ENCODE measurements at regions not wholly inside any gene's neighbourhood (a gene's known extent, or its start where the extent isn't known, plus 50 kb on each side); places are given as distances from the start of the nearest gene placed in this dataset.

DNA sequence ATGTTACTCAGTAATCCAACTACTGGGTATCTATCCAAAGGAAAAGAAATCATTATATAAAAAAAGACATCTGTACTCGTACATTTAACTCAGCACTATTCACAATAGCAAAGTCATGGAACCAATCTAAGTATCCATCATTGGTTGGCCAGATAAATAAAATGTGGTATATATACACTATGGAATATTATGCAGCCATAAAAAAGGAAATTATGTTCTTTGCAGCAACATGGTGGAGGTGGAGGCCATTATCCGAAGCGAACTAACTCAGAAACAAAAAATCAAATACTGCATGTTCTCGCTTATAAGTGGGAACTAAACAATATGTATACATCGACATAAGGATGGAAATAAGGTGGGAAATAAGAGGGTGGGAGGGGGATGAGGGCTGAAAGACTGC, 56.2 kb upstream of the ANTXRL start:
- intact Hi-C loops (cut with DNase I; ENCODE audit: low total_unique reads) = no loop called here
- TF ChIP-seq POLR2A (IDR thresholded peaks at IDR 0.05) (no peak), CTCF (IDR thresholded peaks at IDR 0.05 in 8 of 11, conservative IDR thresholded peaks at IDR 0.05 in 3 of 11) (no peak), POLR2AphosphoS5 (IDR thresholded peaks at IDR 0.05) (no peak)
- Histone ChIP-seq H3K4me3 (no peak overlapping the region), H3K36me3 (peaks cover 0 to 30% (median 0%) of the 10 kb centered on the region in 6 donors), H3K27ac (no peak overlapping the region), H3K27me3 (replicated peaks in 1 of 7) (no peaks in the 10 kb centered on the region), H3K4me1 (peaks cover 0 to 21% (median 4%) of the 10 kb centered on the region in 6 donors), H3K9me3 (peaks cover 0 to 19% (median 15%) of the 10 kb centered on the region in 8 donors)
- 93 to 99% (median 96%) methylated on average over 5 of the region's 5 CpGs for WGBS, 5 donors
- no peak for DNase-seq

DNA sequence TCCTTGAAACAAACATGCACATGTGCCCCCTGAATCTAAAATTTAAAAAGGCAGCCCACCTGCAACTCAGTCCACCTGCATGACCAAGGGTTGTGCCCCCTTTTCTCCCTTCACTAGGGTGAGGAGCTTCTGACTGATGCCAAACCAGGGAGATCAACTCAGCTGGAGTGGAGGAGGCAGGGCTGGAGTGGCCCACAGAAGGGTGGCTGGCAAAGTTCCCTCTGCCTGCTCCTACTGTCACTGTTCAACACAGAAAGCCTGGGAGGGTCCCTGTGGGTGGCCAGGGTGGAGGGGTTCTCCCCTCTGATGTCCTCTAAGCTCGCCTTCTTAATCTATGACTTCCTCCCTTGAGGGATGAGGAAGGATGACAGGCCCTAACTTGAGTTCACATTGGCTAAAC, 55.7 kb upstream of the ANTXRL start:
- no peak for TF ChIP-seq CTCF (IDR thresholded peaks at IDR 0.05 in 8 of 11, conservative IDR thresholded peaks at IDR 0.05 in 3 of 11)
- no peak for TF ChIP-seq POLR2A (IDR thresholded peaks at IDR 0.05)
- TF ChIP-seq POLR2AphosphoS5 (IDR thresholded peaks at IDR 0.05) = no peak
- H3K9me3 ChIP-seq = peaks cover 0 to 19% (median 15%) of the 10 kb centered on the region in 8 donors
- peak; percentile 42 for DNase-seq
- no peak overlapping the region for H3K4me3 ChIP-seq
- peaks cover 0 to 30% (median 0%) of the 10 kb centered on the region in 6 donors for H3K36me3 ChIP-seq
- intact Hi-C loops (cut with DNase I; ENCODE audit: low total_unique reads) = no loop called here
- H3K27me3 ChIP-seq (replicated peaks in 1 of 7) = no peaks in the 10 kb centered on the region
- WGBS, 5 donors = 37 to 60% (median 45%) methylated on average over 1 of the region's 1 CpG
- peaks cover 0 to 21% (median 4%) of the 10 kb centered on the region in 6 donors for H3K4me1 ChIP-seq
- H3K27ac ChIP-seq = no peak overlapping the region

DNA sequence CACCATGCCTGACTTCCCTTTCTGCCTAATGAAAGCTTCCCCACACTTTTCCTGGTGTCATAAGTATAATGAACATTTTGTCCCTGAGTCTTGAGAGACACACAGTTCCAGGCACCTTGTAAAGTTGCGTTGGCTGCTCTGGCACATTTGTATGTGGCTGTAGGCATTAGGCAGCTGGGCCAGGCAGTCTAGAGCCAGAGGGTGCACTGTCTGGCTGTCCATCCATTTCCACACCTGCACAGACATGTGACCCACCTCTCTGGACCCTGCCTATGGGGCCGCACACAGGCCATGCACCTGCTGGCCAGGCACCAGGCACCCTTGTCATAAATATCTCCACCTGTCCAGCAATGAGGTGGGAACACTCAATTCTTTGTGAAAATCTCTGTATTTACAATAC, 54.7 kb upstream of the ANTXRL start:
- no peak for DNase-seq

DNA sequence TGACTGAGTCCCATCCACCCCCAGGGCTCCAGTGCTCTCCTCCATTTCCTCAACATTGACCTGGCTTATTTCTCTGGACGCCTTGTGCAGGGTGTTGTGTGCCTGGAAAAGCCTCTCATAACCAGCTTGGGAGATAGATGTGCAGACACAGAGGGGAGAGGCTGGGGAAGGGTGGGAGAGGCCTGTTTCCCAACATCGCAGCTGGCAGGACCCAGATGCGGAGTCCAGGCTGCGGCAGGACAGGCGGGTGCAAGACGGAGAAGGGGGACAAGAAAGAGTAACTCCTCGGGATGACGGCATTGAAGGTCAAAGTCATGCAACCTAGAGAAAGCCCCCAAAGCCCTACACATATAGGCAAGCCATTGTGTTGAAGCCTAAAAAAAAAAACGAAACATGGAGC, 54.1 kb upstream of the ANTXRL start:
- Histone ChIP-seq H3K4me1 (peaks cover 0 to 19% (median 4%) of the 10 kb centered on the region in 6 donors), H3K27me3 (replicated peaks in 1 of 7) (no peaks in the 10 kb centered on the region), H3K4me3 (no peak overlapping the region), H3K27ac (no peak overlapping the region), H3K9me3 (peaks cover 0 to 19% (median 15%) of the 10 kb centered on the region in 8 donors), H3K36me3 (peaks cover 0 to 30% (median 0%) of the 10 kb centered on the region in 6 donors)
- TF ChIP-seq POLR2A (IDR thresholded peaks at IDR 0.05) = no peak
- no peak for TF ChIP-seq CTCF (IDR thresholded peaks at IDR 0.05 in 8 of 11, conservative IDR thresholded peaks at IDR 0.05 in 3 of 11)
- TF ChIP-seq POLR2AphosphoS5 (IDR thresholded peaks at IDR 0.05) = no peak
- 80 to 94% (median 89%) methylated on average over 9 of the region's 9 CpGs for WGBS, 5 donors
- intact Hi-C loops (cut with DNase I; ENCODE audit: low total_unique reads) = no loop called here
- DNase-seq = peak; percentile 41

More for the DNA sequence above, 54.7 kb upstream of the ANTXRL start:
- peaks cover 0 to 30% (median 0%) of the 10 kb centered on the region in 6 donors for H3K36me3 ChIP-seq
- WGBS, 5 donors = 85 to 100% (median 95%) methylated on average over 1 to 2 of the region's 2 CpGs
- H3K27me3 ChIP-seq (replicated peaks in 1 of 7) = no peaks in the 10 kb centered on the region
- H3K4me3 ChIP-seq = no peak overlapping the region
- no peak overlapping the region for H3K27ac ChIP-seq
- TF ChIP-seq CTCF (IDR thresholded peaks at IDR 0.05 in 8 of 11, conservative IDR thresholded peaks at IDR 0.05 in 3 of 11) (no peak), POLR2A (IDR thresholded peaks at IDR 0.05) (no peak), POLR2AphosphoS5 (IDR thresholded peaks at IDR 0.05) (no peak)
- H3K4me1 ChIP-seq = peaks cover 0 to 21% (median 4%) of the 10 kb centered on the region in 6 donors
- H3K9me3 ChIP-seq = peaks cover 0 to 19% (median 15%) of the 10 kb centered on the region in 8 donors
- intact Hi-C loops (cut with DNase I; ENCODE audit: low total_unique reads) = no loop called here

Measured in spleen (tissue), 11 donors.